Osteocyte (in vitro differentiated cells): ENCODE measurements at regions not wholly inside any gene's neighbourhood (a gene's known extent, or its start where the extent isn't known, plus 50 kb on each side); places are given as distances from the start of the nearest gene placed in this dataset.

Experiments
- DNase-seq: peaks from one replicate; pipeline ENCODE4 v3.0.0; 2021; ENCODE audit warnings: mixed read lengths; ENCODE audit not compliant: unreplicated experiment; ENCODE audit errors: extremely low spot score
- H3K27ac Mint-ChIP-seq: one replicate; pipeline ENCODE4 v1.8.0; 2021; ENCODE audit warnings: mild to moderate bottlenecking, mixed read lengths; ENCODE audit not compliant: unreplicated experiment
- H3K27me3 Mint-ChIP-seq: one replicate; pipeline ENCODE4 v1.8.0; 2021; ENCODE audit warnings: mixed read lengths; ENCODE audit not compliant: unreplicated experiment
- H3K36me3 Mint-ChIP-seq: one replicate; pipeline ENCODE4 v1.8.0; 2021; ENCODE audit warnings: mixed read lengths; ENCODE audit not compliant: unreplicated experiment
- H3K4me1 Mint-ChIP-seq: one replicate; pipeline ENCODE4 v1.8.0; 2021; ENCODE audit warnings: mixed read lengths; ENCODE audit not compliant: unreplicated experiment
- H3K4me3 Mint-ChIP-seq: one replicate; pipeline ENCODE4 v1.8.0; 2021; ENCODE audit warnings: mild to moderate bottlenecking, moderate library complexity, mixed read lengths; ENCODE audit not compliant: unreplicated experiment
- H3K9me3 Mint-ChIP-seq: one replicate; pipeline ENCODE4 v1.8.0; 2021; ENCODE audit warnings: mixed read lengths; ENCODE audit not compliant: unreplicated experiment
- CTCF ChIP-seq: fragments of 200-600 bp; sonication (generic); IDR thresholded peaks from 2 replicates; pipeline ENCODE4 v1.5.0; 2021; ENCODE audit warnings: antibody characterized with exemption, mild to moderate bottlenecking, moderate library complexity

- no peak overlapping the region for H3K4me3 Mint-ChIP-seq
- no peaks in the 10 kb centered on the region for H3K4me1 Mint-ChIP-seq
- TF ChIP-seq CTCF: no peak
- peaks cover under 1% of the 10 kb centered on the region for H3K9me3 Mint-ChIP-seq
- H3K36me3 Mint-ChIP-seq: no peaks in the 10 kb centered on the region
- no peak for DNase-seq
- peaks cover 11% of the 10 kb centered on the region for H3K27me3 Mint-ChIP-seq
- no peak overlapping the region for H3K27ac Mint-ChIP-seq
These were observed 322.5 kb downstream of the HLX start for GRCh38 chr1:221201773-221202172.

- peak; percentile 94 for TF ChIP-seq CTCF
- H3K4me1 Mint-ChIP-seq: no peaks in the 10 kb centered on the region
These were observed 324.2 kb downstream of the HLX start for GRCh38 chr1:221203224-221204054.

GRCh38 chr1:221204055-221204833, 325.0 kb downstream of the HLX start:
- H3K9me3 Mint-ChIP-seq: peaks cover 4% of the 10 kb centered on the region
- no peak for TF ChIP-seq CTCF
- H3K4me3 Mint-ChIP-seq: no peak overlapping the region
- H3K4me1 Mint-ChIP-seq: no peaks in the 10 kb centered on the region
- no peak for DNase-seq
- H3K27me3 Mint-ChIP-seq: peaks cover 11% of the 10 kb centered on the region
- H3K27ac Mint-ChIP-seq: no peak overlapping the region
- no peaks in the 10 kb centered on the region for H3K36me3 Mint-ChIP-seq

More at GRCh38 chr1:221203224-221204054, 324.2 kb downstream of the HLX start:
- no peak overlapping the region for H3K27ac Mint-ChIP-seq
- peaks cover 4% of the 10 kb centered on the region for H3K9me3 Mint-ChIP-seq
- DNase-seq: peak; percentile 91
- peaks cover 11% of the 10 kb centered on the region for H3K27me3 Mint-ChIP-seq
- no peak overlapping the region for H3K4me3 Mint-ChIP-seq
- no peaks in the 10 kb centered on the region for H3K36me3 Mint-ChIP-seq

- Mint-ChIP-seq H3K9me3 (peaks cover 4% of the 10 kb centered on the region), H3K27me3 (peaks cover 8% of the 10 kb centered on the region), H3K4me1 (no peaks in the 10 kb centered on the region), H3K4me3 (no peak overlapping the region), H3K27ac (no peak overlapping the region), H3K36me3 (no peaks in the 10 kb centered on the region)
- TF ChIP-seq CTCF: no peak
- DNase-seq: no peak
These were observed 326.8 kb downstream of the HLX start for GRCh38 chr1:221206076-221206475.

- no peak for DNase-seq
- Mint-ChIP-seq H3K4me1 (no peaks in the 10 kb centered on the region), H3K27me3 (peaks cover 6% of the 10 kb centered on the region), H3K4me3 (no peak overlapping the region), H3K27ac (no peak overlapping the region), H3K36me3 (no peaks in the 10 kb centered on the region), H3K9me3 (peaks cover 4% of the 10 kb centered on the region)
- no peak for TF ChIP-seq CTCF
These were observed 333.7 kb downstream of the HLX start for GRCh38 chr1:221212926-221213325.
